SK-MEL-5 (cell line): ENCODE measurements at regions not wholly inside any gene's neighbourhood (a gene's known extent, or its start where the extent isn't known, plus 50 kb on each side); places are given as distances from the start of the nearest gene placed in this dataset.

Experiments used
- DNase-seq: peaks from one replicate; pipeline ENCODE4 v3.0.0-alpha.2; 2016; ENCODE audit warnings: low read depth, low spot score
- in situ Hi-C: cut with HindIII; loops from 2 replicates; pipeline ENCODE4 v1.10.0; 2016; ENCODE audit warnings: low sequenced_read_pairs, high pct_unique_total_duplicates, low pct_unique_long_range_greater_than_20kb

DNA sequence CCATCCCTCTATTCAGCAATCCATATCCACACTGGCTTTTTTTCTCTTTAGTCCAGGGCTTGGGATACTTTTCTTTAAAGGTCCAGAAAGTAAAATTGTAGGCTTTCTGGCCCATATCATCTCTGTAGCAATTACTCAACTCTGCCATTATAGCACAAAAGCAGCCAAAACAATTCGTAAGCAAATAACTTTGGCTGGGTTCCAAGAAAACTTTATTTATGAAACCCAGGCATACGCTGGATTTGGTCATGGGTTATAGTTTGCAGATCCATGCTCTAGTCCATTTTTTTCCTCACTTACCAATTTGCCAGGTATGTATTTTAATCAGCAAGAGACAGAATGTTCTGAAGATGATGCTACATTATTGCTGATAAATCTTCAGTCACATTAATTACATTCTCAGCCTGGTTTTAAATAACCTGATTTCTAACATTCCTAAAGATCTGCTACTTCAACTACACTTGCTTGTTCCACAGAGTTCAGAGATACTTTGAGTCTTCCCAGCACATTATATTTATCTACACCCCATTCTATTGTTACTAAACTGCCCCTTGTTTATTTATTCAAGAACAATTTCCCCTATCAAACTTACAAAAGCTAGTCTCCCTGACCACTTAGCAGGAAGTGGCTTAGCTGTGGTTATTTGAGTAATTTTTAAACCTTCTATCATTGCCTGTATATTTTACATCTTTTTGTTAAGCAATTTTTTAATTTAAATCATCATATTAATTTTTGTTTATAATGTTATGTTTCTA lies 161.0 kb downstream of the ISL1 start:
- no peak for DNase-seq

DNA sequence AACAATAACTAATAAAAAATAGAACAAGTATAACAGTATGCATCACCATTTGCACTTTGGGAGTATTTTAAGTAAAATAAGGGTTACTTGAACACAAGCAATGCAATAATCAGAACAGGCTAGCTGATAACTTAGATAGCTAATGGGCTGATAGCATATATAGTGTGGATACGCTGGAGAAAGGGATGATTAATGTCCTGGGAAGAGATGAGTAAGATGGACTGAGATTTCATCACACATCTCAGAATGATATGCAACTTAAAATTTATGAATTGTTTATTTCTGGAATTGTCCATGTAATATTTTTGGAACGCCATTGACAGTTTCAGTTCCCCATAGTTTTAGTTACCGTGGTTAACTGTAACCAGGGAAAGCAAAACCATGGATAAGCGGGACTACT lies 173.6 kb downstream of the ISL1 start:
- DNase-seq: no peak
- in situ Hi-C loops: no loop called here

More for the DNA sequence above, 161.0 kb downstream of the ISL1 start:
- in situ Hi-C loops: no loop called here

DNA sequence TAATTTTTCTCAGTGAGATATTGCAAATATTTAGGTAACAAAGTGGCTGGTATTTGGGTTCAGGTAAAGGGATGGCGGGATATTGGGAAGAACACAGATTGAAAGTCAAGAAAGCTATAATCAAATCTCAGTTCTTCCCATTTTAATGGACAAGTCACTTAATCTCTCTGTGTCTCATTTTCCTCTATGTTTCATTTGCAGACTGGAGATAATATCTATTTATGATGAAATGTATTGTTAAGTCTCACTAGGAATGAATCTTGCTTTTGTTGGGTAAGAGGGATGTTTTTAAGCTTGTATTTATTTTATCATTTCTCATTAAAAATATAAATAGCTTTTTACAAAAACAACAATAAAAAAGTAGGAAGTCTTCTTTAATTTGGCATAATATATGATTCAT lies 175.4 kb downstream of the ISL1 start:
- no peak for DNase-seq
- in situ Hi-C loops: no loop called here

DNA sequence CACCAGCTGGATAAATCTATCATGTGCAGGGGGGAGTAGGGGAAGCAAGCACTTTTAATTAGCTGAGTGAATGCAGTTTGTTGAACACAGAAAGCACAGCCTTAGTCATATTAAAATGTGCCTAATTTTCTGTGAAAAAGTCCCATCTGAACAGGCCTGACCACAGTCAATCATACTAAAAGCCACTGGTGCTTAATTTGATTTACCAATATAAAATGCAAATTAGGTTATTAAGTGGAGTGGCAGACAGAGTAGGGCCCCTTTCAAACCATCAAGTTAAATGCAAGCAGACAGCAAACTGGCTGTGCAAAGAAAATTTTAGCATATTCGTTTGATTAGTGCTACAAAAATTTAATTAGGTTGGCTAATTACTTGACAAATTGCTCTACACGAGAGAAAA lies 176.1 kb downstream of the ISL1 start:
- no peak for DNase-seq
- in situ Hi-C loops: no loop called here

DNA sequence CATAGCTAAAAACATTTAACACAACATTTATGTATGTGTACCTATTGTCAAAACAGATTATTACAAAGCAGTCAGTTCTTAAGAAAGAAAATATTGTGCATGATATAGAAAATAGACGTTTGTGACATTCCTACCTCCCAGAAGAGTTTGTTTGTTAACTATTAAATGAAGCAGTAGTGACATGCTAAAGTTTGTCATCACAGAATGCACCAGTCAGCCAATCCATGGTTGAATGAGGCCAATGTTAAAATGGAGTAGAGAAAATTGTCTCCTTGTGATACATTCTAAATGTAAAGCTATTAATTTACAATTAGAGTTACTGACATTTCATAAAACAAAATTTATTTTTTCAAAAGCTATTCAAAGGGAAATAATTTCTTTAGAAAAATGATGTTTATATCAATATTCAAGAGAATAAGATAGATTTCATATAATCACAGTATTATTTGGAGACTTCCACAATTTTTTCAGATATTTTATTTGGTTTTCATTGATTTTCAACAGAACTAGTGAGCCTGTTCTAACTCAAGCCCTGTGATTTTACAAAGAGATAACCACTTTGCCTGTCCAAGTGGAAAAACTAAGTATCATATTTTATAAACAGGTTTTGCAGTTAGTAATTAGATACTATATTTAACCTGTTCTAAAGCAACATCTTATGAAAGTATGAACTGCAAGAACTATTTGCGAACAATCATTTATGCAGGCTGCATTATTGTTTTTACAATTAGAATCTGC lies 176.8 kb downstream of the ISL1 start:
- no peak for DNase-seq
- in situ Hi-C loops: no loop called here

DNA sequence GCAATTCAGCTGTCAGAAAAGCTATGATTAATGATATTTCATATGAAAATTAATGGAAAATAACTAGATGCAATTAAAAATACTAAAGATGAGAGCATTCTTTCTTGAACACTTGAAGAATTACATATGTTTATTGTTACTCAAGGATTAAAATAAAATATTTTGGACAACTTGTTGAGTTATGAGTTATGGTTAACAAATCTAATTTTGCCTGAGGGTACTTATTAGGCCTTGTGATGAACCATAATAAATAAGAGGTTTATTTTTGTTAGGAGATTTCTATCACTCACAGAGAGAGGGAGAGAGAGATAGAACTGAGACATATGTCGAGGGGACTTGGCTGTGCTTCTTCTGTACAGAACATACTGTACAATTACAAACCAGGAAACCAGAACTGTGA lies 183.7 kb downstream of the ISL1 start:
- no peak for DNase-seq
- in situ Hi-C loops: no loop called here

DNA sequence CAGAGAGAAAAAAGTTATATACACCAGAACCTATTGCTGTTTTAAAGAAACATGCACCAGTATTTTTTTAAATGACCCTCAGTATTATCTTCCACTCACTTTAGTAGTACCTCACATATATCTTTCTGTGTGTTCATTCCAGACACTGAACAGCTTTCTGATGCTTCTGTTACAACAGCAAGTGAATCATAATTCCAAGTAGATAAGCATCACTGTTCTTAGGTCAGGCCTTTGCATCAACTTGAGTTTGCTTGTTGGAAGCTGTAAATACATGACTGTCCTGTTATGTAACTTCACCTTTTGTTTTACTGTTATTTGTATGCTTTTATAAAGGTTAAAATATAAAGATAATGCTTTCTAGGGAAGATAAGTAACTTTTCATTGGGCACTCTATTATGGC lies 184.4 kb downstream of the ISL1 start:
- in situ Hi-C loops: no loop called here
- no peak for DNase-seq

DNA sequence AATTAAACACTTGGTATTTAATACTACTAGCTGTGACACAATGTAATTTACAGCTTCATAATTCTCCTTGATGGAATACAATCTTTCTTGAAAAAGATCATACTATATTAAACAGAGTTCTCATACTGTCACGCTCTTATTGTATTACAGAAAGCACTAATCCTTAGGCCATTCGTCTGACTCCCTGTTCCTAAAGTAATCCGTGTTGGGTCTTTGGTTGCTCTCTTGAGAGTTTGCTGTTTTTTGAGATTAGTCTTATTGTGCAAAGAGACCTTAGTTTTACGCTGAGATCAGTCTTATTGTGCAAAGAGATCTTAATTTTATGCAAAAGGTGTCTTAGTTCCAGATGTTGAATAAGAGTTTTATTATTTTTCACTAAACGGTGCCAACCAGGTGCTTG lies 190.6 kb downstream of the ISL1 start:
- DNase-seq: no peak
- in situ Hi-C loops: no loop called here

DNA sequence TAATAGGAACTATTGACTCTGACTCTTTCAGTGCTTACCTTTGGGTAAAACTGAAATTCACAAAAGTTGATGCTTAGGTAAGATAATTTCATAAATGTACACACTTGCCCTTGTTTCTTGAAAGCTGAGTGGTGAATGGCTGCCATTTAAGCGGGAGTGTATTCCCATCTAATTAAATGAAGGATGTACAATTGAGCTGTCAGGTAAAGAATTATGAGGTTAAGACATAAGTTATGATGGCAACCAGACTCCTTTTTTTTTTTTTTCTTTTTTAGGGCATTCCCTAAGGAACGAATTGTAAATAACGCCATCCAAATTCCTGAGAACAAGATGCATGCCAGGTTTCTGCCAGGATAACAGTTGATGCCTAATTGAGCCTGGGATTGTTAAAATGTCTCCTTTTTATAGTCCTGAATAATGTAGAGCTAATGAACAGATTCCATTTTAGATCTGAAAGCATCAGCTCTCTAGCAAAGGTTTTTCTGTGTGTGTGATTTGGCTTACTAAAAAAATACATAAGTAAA lies 199.7 kb downstream of the ISL1 start:
- in situ Hi-C loops: no loop called here

DNA sequence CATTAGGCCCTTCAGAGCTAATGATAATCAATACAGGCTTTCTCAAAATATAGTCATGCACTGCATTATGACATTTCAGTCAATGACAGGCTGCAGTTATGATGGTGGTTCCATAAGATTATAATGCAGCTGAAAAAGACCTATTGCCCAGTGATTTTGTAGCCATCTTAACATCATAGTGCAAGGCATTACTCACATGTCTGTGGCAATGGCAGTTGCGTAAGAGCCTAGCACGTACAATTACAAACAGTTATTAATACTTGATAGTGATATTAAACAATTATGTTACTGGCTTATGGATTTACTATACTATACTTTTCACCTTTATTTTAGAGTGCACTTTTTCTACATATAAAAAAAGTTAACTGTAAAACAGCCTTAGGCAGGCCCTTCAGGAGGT lies 214.8 kb downstream of the ISL1 start:
- DNase-seq: no peak
- in situ Hi-C loops: no loop called here

More for the DNA sequence above, 199.7 kb downstream of the ISL1 start:
- DNase-seq: no peak

DNA sequence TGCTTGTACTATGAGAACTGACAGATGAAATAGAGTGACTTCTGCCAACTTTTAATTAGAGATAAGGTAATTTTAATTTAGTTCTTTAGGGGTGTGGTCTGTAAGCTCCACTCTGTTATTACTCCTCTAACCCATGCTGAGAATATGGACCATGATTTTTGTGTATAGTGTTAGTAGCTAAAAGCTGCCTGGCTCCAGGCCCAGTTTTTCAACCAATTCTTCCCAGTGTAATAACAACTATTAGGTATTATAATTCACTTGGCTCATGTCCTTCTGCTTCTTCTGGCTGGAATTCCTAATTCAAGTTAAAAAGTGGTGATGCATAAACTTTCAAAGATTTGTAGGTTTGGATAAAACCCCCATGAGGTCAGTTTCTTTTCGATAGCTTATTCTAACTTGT lies 216.3 kb downstream of the ISL1 start:
- in situ Hi-C loops: no loop called here
- DNase-seq: no peak

DNA sequence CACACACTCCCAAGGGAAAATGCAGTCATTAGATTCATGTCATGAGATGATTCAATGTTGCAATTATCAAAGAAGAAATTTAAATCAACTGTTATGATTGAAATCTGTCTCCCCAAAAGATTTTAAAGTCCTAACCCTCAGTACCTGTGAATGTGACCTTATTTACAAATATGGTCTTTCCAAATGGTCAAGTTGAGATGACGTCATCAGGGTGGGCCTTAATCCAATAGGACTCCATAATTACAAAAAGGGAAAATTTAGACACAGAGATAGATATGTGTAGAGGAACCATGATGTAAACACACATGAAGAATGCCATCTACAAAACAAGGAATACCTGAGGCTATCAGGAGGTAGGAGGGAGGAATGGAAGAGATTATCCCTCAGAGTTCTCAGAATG lies 221.1 kb downstream of the ISL1 start:
- in situ Hi-C loops: no loop called here
- DNase-seq: no peak

DNA sequence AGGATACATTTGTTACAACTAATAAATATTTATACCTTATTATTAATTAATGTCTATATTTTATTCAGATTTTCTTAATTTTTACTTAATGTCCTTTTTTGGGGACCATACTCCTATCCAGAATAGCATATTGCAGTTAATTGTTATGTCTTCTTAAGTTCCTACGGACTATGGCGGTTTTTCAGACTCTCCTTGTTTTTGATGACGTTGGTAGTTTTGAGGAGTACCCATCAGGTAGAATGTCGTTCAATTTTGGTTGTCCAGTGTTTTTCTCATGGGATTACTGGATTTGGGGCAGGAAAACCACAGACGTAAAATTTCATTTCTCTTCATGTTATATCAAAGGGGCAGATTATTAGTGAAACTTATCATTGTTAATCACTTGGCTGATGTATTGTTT lies 223.7 kb downstream of the ISL1 start:
- DNase-seq: no peak
- in situ Hi-C loops: no loop called here

DNA sequence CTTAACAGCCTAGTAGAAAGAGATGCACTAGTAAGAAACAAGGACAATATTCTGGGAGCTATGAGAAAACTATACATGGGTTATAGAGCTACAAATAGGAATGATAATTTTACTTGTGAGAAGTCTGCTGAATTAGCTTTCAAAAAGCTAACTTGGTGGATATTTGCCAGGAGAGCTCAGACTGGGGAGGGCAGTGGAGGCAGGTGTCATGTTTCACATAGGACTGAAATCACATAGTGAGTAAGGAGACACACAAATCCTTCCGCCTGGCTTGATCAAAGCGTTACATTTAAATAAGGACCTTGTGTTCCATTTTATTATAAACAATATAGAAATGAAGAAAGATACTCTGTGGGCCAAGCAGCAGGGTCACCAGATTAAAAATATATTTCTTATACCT lies 235.0 kb downstream of the ISL1 start:
- in situ Hi-C loops: no loop called here
- no peak for DNase-seq

DNA sequence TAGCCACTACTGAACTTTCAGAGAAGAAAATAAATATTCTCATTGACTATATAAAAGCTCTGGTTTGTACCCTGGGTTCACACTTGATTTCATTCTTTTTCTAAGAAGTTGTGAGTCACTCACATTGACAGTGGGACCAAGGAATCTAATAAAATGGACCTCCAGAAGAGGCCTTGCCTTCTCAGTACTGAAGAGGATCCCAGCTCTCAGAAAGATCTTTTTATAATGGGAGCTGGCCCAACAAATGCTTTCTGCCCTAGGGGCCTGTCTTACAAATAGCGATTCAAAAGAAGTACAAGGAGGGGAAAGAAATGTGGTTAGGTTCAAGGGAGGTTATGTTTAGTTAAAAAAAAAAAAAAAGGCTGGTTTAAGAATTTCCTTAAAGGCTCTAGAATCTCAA lies 237.9 kb downstream of the ISL1 start:
- in situ Hi-C loops: no loop called here
- DNase-seq: peak; percentile 95

DNA sequence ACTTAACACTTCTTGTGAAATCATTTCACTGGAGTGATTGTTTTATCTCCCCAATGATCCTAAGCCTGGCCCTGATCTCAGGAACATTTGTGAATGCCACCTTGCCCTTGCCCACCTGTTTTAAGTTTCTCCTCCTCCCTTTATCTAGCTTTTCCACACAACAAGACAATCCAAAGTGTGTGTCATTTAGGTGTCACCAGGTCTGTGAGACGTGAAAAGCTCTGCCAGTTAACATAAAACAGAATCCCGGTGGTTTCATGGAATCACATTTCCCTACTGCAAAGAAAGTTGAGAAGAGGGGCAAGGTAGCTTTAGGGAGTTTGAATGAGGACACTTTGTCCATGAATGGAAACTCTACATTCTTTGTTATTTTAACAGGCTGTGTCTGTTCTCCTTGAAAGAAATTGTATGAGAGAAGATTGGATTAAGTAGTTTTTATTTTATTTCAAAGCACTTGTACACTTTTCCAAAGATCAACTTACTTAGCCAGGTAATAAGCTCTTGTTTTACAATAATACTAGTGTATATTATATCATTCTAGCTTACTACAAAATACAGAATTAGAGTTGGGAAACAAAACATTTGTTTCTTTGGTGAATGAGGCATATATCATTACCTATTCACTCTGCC lies 239.0 kb downstream of the ISL1 start:
- in situ Hi-C loops: no loop called here
- DNase-seq: no peak

DNA sequence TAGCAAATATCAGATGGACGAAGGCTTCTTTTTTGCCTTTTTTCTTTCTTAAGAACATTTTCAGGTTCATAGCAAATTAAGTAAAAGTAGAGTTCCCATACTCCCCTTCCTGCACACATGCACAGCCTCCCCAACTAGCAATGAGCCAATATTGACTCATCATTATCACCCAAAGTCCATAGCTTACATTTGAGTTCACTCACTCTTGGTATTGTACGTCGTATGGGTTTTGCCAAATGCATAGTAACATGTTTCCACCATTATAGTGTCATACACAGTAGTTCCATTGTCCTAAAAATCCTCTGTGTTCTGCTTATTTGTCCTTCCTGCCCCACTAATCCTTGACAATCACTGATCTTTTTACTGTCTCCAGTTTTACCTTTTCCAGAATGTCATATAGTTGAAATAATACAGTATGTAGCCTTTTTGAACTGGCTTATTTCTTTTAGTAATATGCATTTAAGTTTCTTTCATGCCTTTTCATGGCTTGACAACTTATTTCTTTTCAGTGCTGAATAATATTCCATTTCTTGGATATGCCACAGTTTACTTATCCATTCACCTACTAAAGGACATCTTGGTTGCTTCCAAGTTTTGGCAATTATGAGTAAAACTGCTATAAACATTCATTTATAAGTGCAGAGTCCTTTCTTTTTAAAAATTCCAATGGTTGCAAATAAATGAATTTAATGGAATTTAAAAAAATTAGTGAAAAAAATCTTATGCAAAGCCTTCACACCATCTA lies 242.1 kb downstream of the ISL1 start:
- no peak for DNase-seq
- in situ Hi-C loops: no loop called here

DNA sequence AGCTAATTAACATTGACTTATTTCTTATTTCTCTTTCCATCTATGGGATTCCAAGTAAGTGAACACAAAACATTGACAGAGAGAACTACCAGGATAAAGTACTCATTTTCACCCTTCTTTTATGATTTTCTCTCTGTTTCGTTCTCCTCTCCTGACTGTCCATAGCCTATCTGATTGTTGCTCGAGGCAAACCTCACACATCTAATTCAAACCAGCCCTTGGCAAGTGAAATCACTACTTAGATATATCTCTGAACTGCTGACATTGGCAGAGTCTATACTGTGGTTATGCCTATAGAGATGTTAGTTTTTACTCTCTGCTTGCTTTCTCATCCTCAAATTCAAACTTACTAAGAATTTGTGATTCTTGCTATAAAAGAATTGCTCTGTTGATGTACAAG lies 248.8 kb downstream of the ISL1 start:
- in situ Hi-C loops: no loop called here
- DNase-seq: no peak
